NCI-H2227 treated with DMSO at 0.1 percent for 48 hours (cell line): ENCODE measurements at regions not wholly inside any gene's neighbourhood (a gene's known extent, or its start where the extent isn't known, plus 50 kb on each side); places are given as distances from the start of the nearest gene placed in this dataset.
"Not testable (repeated sequence)": the region's sequence is repeated elsewhere in the genome, so short reads cannot be mapped to it uniquely, and the experiment has no call there.

Experiments
- DNase-seq: peaks from one replicate; lab custom pipeline; 2025; lab: John Stamatoyannopoulos, UW

- not testable (repeated sequence) for DNase-seq
Measured at GRCh38 chr2:111316881-111317549, 196.3 kb downstream of the BCL2L11 start.

GRCh38 chr2:111319552-111319951 lies 198.8 kb downstream of the BCL2L11 start:
- not testable (repeated sequence) for DNase-seq

GRCh38 chr2:111320264-111320663 lies 199.6 kb downstream of the BCL2L11 start:
- DNase-seq: not testable (repeated sequence)

GRCh38 chr2:111320965-111321364 lies 200.3 kb downstream of the BCL2L11 start:
- not testable (repeated sequence) for DNase-seq

- not testable (repeated sequence) for DNase-seq
Measured at GRCh38 chr2:111323384-111323783, 202.7 kb downstream of the BCL2L11 start.

- DNase-seq: not testable (repeated sequence)
Measured at GRCh38 chr2:111327726-111328125, 207.0 kb downstream of the BCL2L11 start.

GRCh38 chr2:111329309-111329708 lies 208.6 kb downstream of the BCL2L11 start:
- not testable (repeated sequence) for DNase-seq

GRCh38 chr2:111331099-111331724 lies 210.5 kb downstream of the BCL2L11 start:
- not testable (repeated sequence) for DNase-seq

GRCh38 chr2:111335220-111335907 lies 214.7 kb downstream of the BCL2L11 start:
- DNase-seq: not testable (repeated sequence)

- not testable (repeated sequence) for DNase-seq
Measured at GRCh38 chr2:111338474-111338873, 217.8 kb downstream of the BCL2L11 start.

- DNase-seq: not testable (repeated sequence)
Measured at GRCh38 chr2:111339476-111339875, 218.8 kb downstream of the BCL2L11 start.

GRCh38 chr2:111344590-111344989 lies 223.9 kb downstream of the BCL2L11 start:
- DNase-seq: not testable (repeated sequence)

- not testable (repeated sequence) for DNase-seq
Measured at GRCh38 chr2:111345439-111345838, 224.7 kb downstream of the BCL2L11 start.

- not testable (repeated sequence) for DNase-seq
Measured at GRCh38 chr2:111346018-111346930, 225.6 kb downstream of the BCL2L11 start.

GRCh38 chr2:111347695-111348094 lies 227.0 kb downstream of the BCL2L11 start:
- not testable (repeated sequence) for DNase-seq

- not testable (repeated sequence) for DNase-seq
Measured at GRCh38 chr2:111348316-111348715, 227.6 kb downstream of the BCL2L11 start.

GRCh38 chr2:111355022-111355817 lies 234.5 kb downstream of the BCL2L11 start:
- not testable (repeated sequence) for DNase-seq

GRCh38 chr2:111355823-111356511 lies 235.3 kb downstream of the BCL2L11 start:
- not testable (repeated sequence) for DNase-seq

- not testable (repeated sequence) for DNase-seq
Measured at GRCh38 chr2:111356512-111357031, 235.9 kb downstream of the BCL2L11 start.
